ENCODE measurements at regions not wholly inside any gene's neighbourhood (a gene's known extent, or its start where the extent isn't known, plus 50 kb on each side); places are given as distances from the start of the nearest gene placed in this dataset.
A peak's percentile ranks its signal among the peaks of the same experiment; 100 is the strongest.

DNA sequence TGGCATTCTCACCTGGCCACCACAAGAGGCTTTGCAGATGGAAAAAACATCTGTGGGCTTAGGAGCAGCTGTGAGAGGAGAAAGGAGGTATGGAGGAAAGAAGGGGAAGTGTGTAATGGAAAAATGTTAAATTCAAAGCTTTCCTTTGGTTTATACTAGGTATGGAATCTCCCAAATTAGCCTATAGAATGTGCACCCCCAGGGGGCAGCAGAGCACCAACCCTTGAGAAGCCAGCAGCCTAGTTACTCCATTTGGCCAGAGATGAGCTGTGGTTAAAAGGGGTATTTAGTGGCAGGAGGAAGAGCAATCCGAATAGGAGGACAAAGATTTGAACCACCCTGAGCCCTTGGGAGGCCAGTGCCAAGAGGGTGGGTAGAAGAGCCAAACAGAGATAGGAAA lies 97.5 kb upstream of the CTTNBP2NL start:
- TF ChIP-seq, protein P1, sequence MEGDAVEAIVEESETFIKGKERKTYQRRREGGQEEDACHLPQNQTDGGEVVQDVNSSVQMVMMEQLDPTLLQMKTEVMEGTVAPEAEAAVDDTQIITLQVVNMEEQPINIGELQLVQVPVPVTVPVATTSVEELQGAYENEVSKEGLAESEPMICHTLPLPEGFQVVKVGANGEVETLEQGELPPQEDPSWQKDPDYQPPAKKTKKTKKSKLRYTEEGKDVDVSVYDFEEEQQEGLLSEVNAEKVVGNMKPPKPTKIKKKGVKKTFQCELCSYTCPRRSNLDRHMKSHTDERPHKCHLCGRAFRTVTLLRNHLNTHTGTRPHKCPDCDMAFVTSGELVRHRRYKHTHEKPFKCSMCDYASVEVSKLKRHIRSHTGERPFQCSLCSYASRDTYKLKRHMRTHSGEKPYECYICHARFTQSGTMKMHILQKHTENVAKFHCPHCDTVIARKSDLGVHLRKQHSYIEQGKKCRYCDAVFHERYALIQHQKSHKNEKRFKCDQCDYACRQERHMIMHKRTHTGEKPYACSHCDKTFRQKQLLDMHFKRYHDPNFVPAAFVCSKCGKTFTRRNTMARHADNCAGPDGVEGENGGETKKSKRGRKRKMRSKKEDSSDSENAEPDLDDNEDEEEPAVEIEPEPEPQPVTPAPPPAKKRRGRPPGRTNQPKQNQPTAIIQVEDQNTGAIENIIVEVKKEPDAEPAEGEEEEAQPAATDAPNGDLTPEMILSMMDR (IDR thresholded peaks at IDR 0.05; ENCODE audit: low read depth, low read length), result peak; percentile 71
- no peak for TF ChIP-seq EZH2phosphoT487 (IDR thresholded peaks at IDR 0.05; ENCODE audit: low read depth)

Data from OCI-LY3 (cell line).